Heart left ventricle (tissue), 16 donors: ENCODE measurements at regions not wholly inside any gene's neighbourhood (a gene's known extent, or its start where the extent isn't known, plus 50 kb on each side); places are given as distances from the start of the nearest gene placed in this dataset.

ENCODE experiments used
- ATAC-seq, 4 donors: fragments of 200-7000 bp; cut with Tn5 transposase; one replicate each; pipeline ENCODE4 v1.9.1; 2020 to 2022; ENCODE audit warnings: moderate library complexity in 4 of 4, mild to moderate bottlenecking in 3 of 4, moderate number of reproducible peaks in 1 of 4
- DNase-seq, 5 donors: peaks; one replicate each; pipeline ENCODE4 v3.0.0-alpha.2; 2020
- H3K27ac ChIP-seq, 12 donors: fragments of 200-600 bp; sonication (generic) in 4 of 12; one replicate each; pipeline versions ENCODE4 v1.5.0 to v1.8.0; 2016 to 2022; ENCODE audit warnings: mild to moderate bottlenecking in 2 of 12
- H3K27me3 ChIP-seq, 9 donors: fragments of 200-600 bp; sonication (generic) in 2 of 9; one replicate each; pipeline versions ENCODE4 v1.5.1 to v1.8.0; 2016 to 2022; ENCODE audit warnings: mild to moderate bottlenecking in 3 of 9
- H3K36me3 ChIP-seq, 9 donors: fragments of 200-600 bp; sonication (generic) in 2 of 9; one replicate each; pipeline versions ENCODE4 v1.5.0 to v1.8.0; 2018 to 2022; ENCODE audit warnings: mild to moderate bottlenecking in 2 of 9
- H3K4me1 ChIP-seq, 12 donors: fragments of 200-600 bp; sonication (generic) in 4 of 12; one replicate each; pipeline versions ENCODE4 v1.5.0 to v1.8.0; 2016 to 2022; ENCODE audit warnings: mild to moderate bottlenecking in 3 of 12
- H3K4me3 ChIP-seq, 12 donors: fragments of 200-600 bp; sonication (generic) in 4 of 12; one replicate each; pipeline versions ENCODE4 v1.5.0 to v1.8.0; 2017 to 2022; ENCODE audit warnings: mild to moderate bottlenecking in 9 of 12, moderate library complexity in 4 of 12
- H3K9me3 ChIP-seq, 12 donors: fragments of 200-600 bp; sonication (generic) in 4 of 12; one replicate each; pipeline versions ENCODE4 v1.5.0 to v1.8.0; 2016 to 2022; ENCODE audit warnings: mild to moderate bottlenecking in 1 of 12
- CTCF ChIP-seq, 12 donors: fragments of 200-600 bp; sonication (generic) in 4 of 12; IDR thresholded peaks; one replicate each; pipeline versions ENCODE4 v1.5.0 to v1.8.0; 2018 to 2022; ENCODE audit warnings: antibody characterized with exemption in 12 of 12, mild to moderate bottlenecking in 5 of 12
- POLR2A ChIP-seq, 2 donors: fragments of 450-650 bp; IDR thresholded peaks; one replicate each; pipeline ENCODE4 v1.6.1; 2017; ENCODE audit warnings: antibody characterized with exemption in 2 of 2, mild to moderate bottlenecking in 2 of 2, moderate library complexity in 2 of 2
- WGBS, 4 donors: extraction: QIAGEN DNeasy Blood & Tissue Kit in 2 of 4; methylation state at CpG; one replicate each; pipeline versions ENCODE4 v1.1.5 to v1.1.7; 2013 to 2018; 5-methylcytosine and 5-hydroxymethylcytosine counted together
- intact Hi-C, 10 donors: fragments of 100-400 bp; cut with DNase I; formaldehyde crosslinking; loops; one replicate each; pipeline versions ENCODE4 v1.11.1 to v1.14.2; 2022
- donor health status: ischemic (EF 13 %, LVEDD 7.1; RV severe dilation, severe dysfunction).
- donor health status: healthy with polysubstance abuse.
- donor health status: DM: no; HTN: yes; CAD: no.
- donor health status: DM: no; HTN: no; CAD: no.
- donor health status: ischemic (EF 25% LVEDD 6.9; RV normal size, moderate dysfunction).
- donor health status: ischemic (EF 25% LVEDD 5.7; RV mildly dilated, moderate dysfunction).
- donor health status: healthy.
- donor health status: DM: yes; HTN: yes; CAD: no.
- donor health status: ischemic (EF 35%, LVEDD 5.7; RV mildly dilated, moderate dysfunction).
- donor health status: nonischemic (EF 11% LVEDD 7.7; RV severe dilation, severe dysfunction).
- donor health status: DM: yes; HTN: yes; CAD: no.
- donor health status: PGD.
- donor health status: ischemic (EF 29% LVEDD 5.4; RV normal size, mild dysfunction).
- donor health status: nonischemic (EF 23%, LVEDD 6.1; RV moderate dilation, normal function).

GRCh38 chr1:41997153-41997552, 78.4 kb upstream of the HIVEP3 start:
- Histone ChIP-seq H3K9me3 (peaks cover 0 to 4% (median 0%) of the 10 kb centered on the region in 12 donors), H3K4me3 (no peak overlapping the region), H3K27ac (no peak overlapping the region), H3K36me3 (no peaks in the 10 kb centered on the region), H3K27me3 (no peaks in the 10 kb centered on the region), H3K4me1 (no peaks in the 10 kb centered on the region)
- ATAC-seq (no peak), DNase-seq (no peak)
- WGBS, 4 donors = 91 to 94% (median 92%) methylated on average over 5 of the region's 5 CpGs
- no peak for TF ChIP-seq POLR2A (IDR thresholded peaks at IDR 0.05)
- TF ChIP-seq CTCF (IDR thresholded peaks at IDR 0.05) = no peak
- intact Hi-C loops = no loop called here

GRCh38 chr1:41995441-41996130, 76.9 kb upstream of the HIVEP3 start:
- Histone ChIP-seq H3K4me3 (no peak overlapping the region), H3K27me3 (no peaks in the 10 kb centered on the region), H3K9me3 (peaks cover 0 to 4% (median 0%) of the 10 kb centered on the region in 12 donors), H3K4me1 (no peaks in the 10 kb centered on the region), H3K36me3 (no peaks in the 10 kb centered on the region), H3K27ac (no peak overlapping the region)
- ATAC-seq (no peak), DNase-seq (no peak)
- TF ChIP-seq CTCF (IDR thresholded peaks at IDR 0.05) = no peak
- no peak for TF ChIP-seq POLR2A (IDR thresholded peaks at IDR 0.05)
- intact Hi-C loops = no loop called here
- 91 to 96% (median 94%) methylated on average over 1 of the region's 1 CpG for WGBS, 4 donors

- 94 to 95% (median 95%) methylated on average over 5 of the region's 5 CpGs for WGBS, 4 donors
- H3K27ac ChIP-seq = no peak overlapping the region
- ATAC-seq = no peak
- no peaks in the 10 kb centered on the region for H3K27me3 ChIP-seq
- no peaks in the 10 kb centered on the region for H3K4me1 ChIP-seq
- intact Hi-C loops = no loop called here
- H3K9me3 ChIP-seq = peaks cover 0 to 4% (median 0%) of the 10 kb centered on the region in 12 donors
- H3K36me3 ChIP-seq = no peaks in the 10 kb centered on the region
- no peak for DNase-seq
- no peak overlapping the region for H3K4me3 ChIP-seq
- no peak for TF ChIP-seq POLR2A (IDR thresholded peaks at IDR 0.05)
- TF ChIP-seq CTCF (IDR thresholded peaks at IDR 0.05) = no peak
Observed at GRCh38 chr1:41994195-41994894, 75.6 kb upstream of the HIVEP3 start.

GRCh38 chr1:41983451-41983850, 64.7 kb upstream of the HIVEP3 start:
- ATAC-seq (no peak), DNase-seq (no peak)
- WGBS, 4 donors = 96 to 99% (median 97%) methylated on average over 3 of the region's 3 CpGs
- H3K27ac ChIP-seq = no peak overlapping the region
- H3K36me3 ChIP-seq = no peaks in the 10 kb centered on the region
- peaks cover 0 to 10% (median 0%) of the 10 kb centered on the region in 12 donors for H3K4me1 ChIP-seq
- peaks cover 0 to 4% (median 0%) of the 10 kb centered on the region in 12 donors for H3K9me3 ChIP-seq
- TF ChIP-seq POLR2A (IDR thresholded peaks at IDR 0.05) (no peak), CTCF (IDR thresholded peaks at IDR 0.05) (no peak)
- no peak overlapping the region for H3K4me3 ChIP-seq
- intact Hi-C loops = no loop called here
- H3K27me3 ChIP-seq = no peaks in the 10 kb centered on the region
